ENCODE measurements at regions not wholly inside any gene's neighbourhood (a gene's known extent, or its start where the extent isn't known, plus 50 kb on each side); places are given as distances from the start of the nearest gene placed in this dataset.

GRCh38 chr2:142580691-142581090, 296.8 kb upstream of the KYNU start:
- H3K4me3 ChIP-seq (ENCODE audit: low read length, poor library complexity, severe bottlenecking), result no peak overlapping the region
- TF ChIP-seq EZH2phosphoT487 (IDR thresholded peaks at IDR 0.05; ENCODE audit: borderline replicate concordance) (no peak), CTCF (conservative IDR thresholded peaks at IDR 0.05; ENCODE audit: low read length) (no peak)
- no peaks in the 10 kb centered on the region for H3K36me3 ChIP-seq (ENCODE audit: insufficient read depth, low read length)
- no peak overlapping the region for H3K9ac ChIP-seq (ENCODE audit: low read depth, low read length, poor library complexity, severe bottlenecking)
- no peaks in the 10 kb centered on the region for H3K79me2 ChIP-seq (ENCODE audit: insufficient read depth, low read length)
- H2AFZ ChIP-seq (ENCODE audit: low read length), result no peak overlapping the region
- H4K20me1 ChIP-seq (ENCODE audit: insufficient read depth, low read length, poor library complexity, severe bottlenecking), result no peaks in the 10 kb centered on the region
- H3K9me2 ChIP-seq (replicated peaks; ENCODE audit: low read depth, low read length), result no peaks in the 10 kb centered on the region
- H3F3A ChIP-seq (ENCODE audit: low read depth), result no peaks in the 10 kb centered on the region
- no peaks in the 10 kb centered on the region for H3K27me3 ChIP-seq (ENCODE audit: insufficient read depth, low read length, poor library complexity, severe bottlenecking)
- no peaks in the 10 kb centered on the region for H3K9me3 ChIP-seq (ENCODE audit: insufficient read depth, low read depth, low read length)
- no peaks in the 10 kb centered on the region for H3K4me1 ChIP-seq (ENCODE audit: insufficient read depth, low read length, poor library complexity, severe bottlenecking)
- no peak overlapping the region for H3K4me2 ChIP-seq (ENCODE audit: low read depth, low read length, poor library complexity, severe bottlenecking)

- no peak overlapping the region for H3K4me3 ChIP-seq (ENCODE audit: low read length, poor library complexity, severe bottlenecking)
Observed at GRCh38 chr2:142575561-142575960, 301.9 kb upstream of the KYNU start.

GRCh38 chr2:142574388-142574787, 303.1 kb upstream of the KYNU start:
- H3K27me3 ChIP-seq (ENCODE audit: insufficient read depth, low read length, poor library complexity, severe bottlenecking), result no peaks in the 10 kb centered on the region
- H4K20me1 ChIP-seq (ENCODE audit: insufficient read depth, low read length, poor library complexity, severe bottlenecking), result no peaks in the 10 kb centered on the region
- H3K4me3 ChIP-seq (ENCODE audit: low read length, poor library complexity, severe bottlenecking), result no peak overlapping the region
- no peak overlapping the region for H3K9ac ChIP-seq (ENCODE audit: low read depth, low read length, poor library complexity, severe bottlenecking)
- no peak overlapping the region for H2AFZ ChIP-seq (ENCODE audit: low read length)
- H3K9me2 ChIP-seq (replicated peaks; ENCODE audit: low read depth, low read length), result no peaks in the 10 kb centered on the region
- H3K4me1 ChIP-seq (ENCODE audit: insufficient read depth, low read length, poor library complexity, severe bottlenecking), result no peaks in the 10 kb centered on the region
- H3F3A ChIP-seq (ENCODE audit: low read depth), result no peaks in the 10 kb centered on the region
- no peaks in the 10 kb centered on the region for H3K9me3 ChIP-seq (ENCODE audit: insufficient read depth, low read depth, low read length)
- H3K36me3 ChIP-seq (ENCODE audit: insufficient read depth, low read length), result no peaks in the 10 kb centered on the region
- TF ChIP-seq CTCF (conservative IDR thresholded peaks at IDR 0.05; ENCODE audit: low read length), result no peak
- no peak for TF ChIP-seq EZH2phosphoT487 (IDR thresholded peaks at IDR 0.05; ENCODE audit: borderline replicate concordance)
- no peaks in the 10 kb centered on the region for H3K79me2 ChIP-seq (ENCODE audit: insufficient read depth, low read length)
- H3K4me2 ChIP-seq (ENCODE audit: low read depth, low read length, poor library complexity, severe bottlenecking), result no peak overlapping the region

More at GRCh38 chr2:142575561-142575960, 301.9 kb upstream of the KYNU start:
- Histone ChIP-seq H3K4me1 (ENCODE audit: insufficient read depth, low read length, poor library complexity, severe bottlenecking) (no peaks in the 10 kb centered on the region), H3K27me3 (ENCODE audit: insufficient read depth, low read length, poor library complexity, severe bottlenecking) (no peaks in the 10 kb centered on the region), H3K9ac (ENCODE audit: low read depth, low read length, poor library complexity, severe bottlenecking) (no peak overlapping the region), H3F3A (ENCODE audit: low read depth) (no peaks in the 10 kb centered on the region), H3K9me3 (ENCODE audit: insufficient read depth, low read depth, low read length) (no peaks in the 10 kb centered on the region), H3K9me2 (replicated peaks; ENCODE audit: low read depth, low read length) (no peaks in the 10 kb centered on the region), H4K20me1 (ENCODE audit: insufficient read depth, low read length, poor library complexity, severe bottlenecking) (no peaks in the 10 kb centered on the region), H3K79me2 (ENCODE audit: insufficient read depth, low read length) (no peaks in the 10 kb centered on the region), H2AFZ (ENCODE audit: low read length) (no peak overlapping the region), H3K36me3 (ENCODE audit: insufficient read depth, low read length) (no peaks in the 10 kb centered on the region), H3K4me2 (ENCODE audit: low read depth, low read length, poor library complexity, severe bottlenecking) (no peak overlapping the region)
- no peak for TF ChIP-seq EZH2phosphoT487 (IDR thresholded peaks at IDR 0.05; ENCODE audit: borderline replicate concordance)
- no peak for TF ChIP-seq CTCF (conservative IDR thresholded peaks at IDR 0.05; ENCODE audit: low read length)

All from Loucy (cell line).